Nephron (organoid): ENCODE measurements at regions not wholly inside any gene's neighbourhood (a gene's known extent, or its start where the extent isn't known, plus 50 kb on each side); places are given as distances from the start of the nearest gene placed in this dataset.

Experiments used
- H3K27ac Mint-ChIP-seq, 3 experiments: 2 replicates each; pipeline ENCODE4 v1.8.0; 2020; ENCODE audit warnings: mixed read lengths in 3 of 3, mild to moderate bottlenecking in 2 of 3, moderate library complexity in 1 of 3
- H3K27me3 Mint-ChIP-seq: 2 replicates; pipeline ENCODE4 v1.8.0; 2021; ENCODE audit warnings: low read depth, mild to moderate bottlenecking, moderate library complexity, mixed read lengths
- H3K36me3 Mint-ChIP-seq: 2 replicates; pipeline ENCODE4 v1.8.0; 2020; ENCODE audit warnings: low read depth, mixed read lengths
- H3K4me1 Mint-ChIP-seq: 2 replicates; pipeline ENCODE4 v1.8.0; 2020; ENCODE audit warnings: mixed read lengths
- H3K4me3 Mint-ChIP-seq, 3 experiments: 2 replicates each; pipeline ENCODE4 v1.8.0; 2020; ENCODE audit warnings: mild to moderate bottlenecking in 3 of 3, mixed read lengths in 3 of 3, moderate library complexity in 2 of 3
- H3K9me3 Mint-ChIP-seq: 2 replicates; pipeline ENCODE4 v1.8.0; 2020; ENCODE audit warnings: mixed read lengths
- CTCF ChIP-seq, 3 experiments: fragments of 200-600 bp; sonication (generic); IDR thresholded peaks; one replicate each; pipeline ENCODE4 v1.5.0; 2021; ENCODE audit warnings: antibody characterized with exemption in 3 of 3; ENCODE audit not compliant: unreplicated experiment in 3 of 3

- no peak for TF ChIP-seq CTCF (IDR thresholded peaks at IDR 0.05; ENCODE audit: unreplicated experiment in 3 of 3)
- Mint-ChIP-seq H3K36me3 (no peaks in the 10 kb centered on the region), H3K27me3 (peaks cover 22% of the 10 kb centered on the region), H3K9me3 (no peaks in the 10 kb centered on the region), H3K4me3 (no peak overlapping the region), H3K27ac (no peak overlapping the region), H3K4me1 (peaks cover 6% of the 10 kb centered on the region)
Observed at GRCh38 chr21:32884062-32884461, 112.5 kb upstream of the PAXBP1 start.

GRCh38 chr21:32886339-32886738 lies 114.8 kb upstream of the PAXBP1 start:
- no peaks in the 10 kb centered on the region for H3K36me3 Mint-ChIP-seq
- no peaks in the 10 kb centered on the region for H3K9me3 Mint-ChIP-seq
- H3K27me3 Mint-ChIP-seq, result peaks cover 27% of the 10 kb centered on the region
- H3K27ac Mint-ChIP-seq, result no peak overlapping the region
- H3K4me1 Mint-ChIP-seq, result peaks cover 6% of the 10 kb centered on the region
- TF ChIP-seq CTCF (IDR thresholded peaks at IDR 0.05; ENCODE audit: unreplicated experiment in 3 of 3), result no peak
- no peak overlapping the region for H3K4me3 Mint-ChIP-seq

- no peak overlapping the region for H3K4me3 Mint-ChIP-seq
Observed at GRCh38 chr21:32887026-32887425, 115.5 kb upstream of the PAXBP1 start.

GRCh38 chr21:32888971-32889370 lies 117.4 kb upstream of the PAXBP1 start:
- TF ChIP-seq CTCF (IDR thresholded peaks at IDR 0.05; ENCODE audit: unreplicated experiment in 3 of 3), result no peak
- peaks cover 42% of the 10 kb centered on the region for H3K27me3 Mint-ChIP-seq
- H3K4me3 Mint-ChIP-seq, result no peak overlapping the region
- H3K4me1 Mint-ChIP-seq, result peaks cover 6% of the 10 kb centered on the region
- H3K36me3 Mint-ChIP-seq, result no peaks in the 10 kb centered on the region
- no peaks in the 10 kb centered on the region for H3K9me3 Mint-ChIP-seq
- H3K27ac Mint-ChIP-seq, result no peak overlapping the region

More at GRCh38 chr21:32887026-32887425, 115.5 kb upstream of the PAXBP1 start:
- Mint-ChIP-seq H3K4me1 (peaks cover 6% of the 10 kb centered on the region), H3K27ac (no peak overlapping the region), H3K9me3 (no peaks in the 10 kb centered on the region), H3K27me3 (peaks cover 30% of the 10 kb centered on the region), H3K36me3 (no peaks in the 10 kb centered on the region)
- TF ChIP-seq CTCF (IDR thresholded peaks at IDR 0.05; ENCODE audit: unreplicated experiment in 3 of 3), result no peak

GRCh38 chr21:32889596-32889995 lies 118.0 kb upstream of the PAXBP1 start:
- H3K9me3 Mint-ChIP-seq, result no peaks in the 10 kb centered on the region
- H3K4me3 Mint-ChIP-seq, result no peak overlapping the region
- H3K4me1 Mint-ChIP-seq, result peaks cover 6% of the 10 kb centered on the region
- TF ChIP-seq CTCF (IDR thresholded peaks at IDR 0.05; ENCODE audit: unreplicated experiment in 3 of 3), result no peak
- no peak overlapping the region for H3K27ac Mint-ChIP-seq
- H3K36me3 Mint-ChIP-seq, result no peaks in the 10 kb centered on the region
- peaks cover 42% of the 10 kb centered on the region for H3K27me3 Mint-ChIP-seq

- peaks cover 31% of the 10 kb centered on the region for H3K27me3 Mint-ChIP-seq
- no peak for TF ChIP-seq CTCF (IDR thresholded peaks at IDR 0.05; ENCODE audit: unreplicated experiment in 3 of 3)
- peaks cover 3% of the 10 kb centered on the region for H3K9me3 Mint-ChIP-seq
- H3K27ac Mint-ChIP-seq, result no peak overlapping the region
- no peaks in the 10 kb centered on the region for H3K36me3 Mint-ChIP-seq
- H3K4me1 Mint-ChIP-seq, result no peaks in the 10 kb centered on the region
- no peak overlapping the region for H3K4me3 Mint-ChIP-seq
Observed at GRCh38 chr21:32894321-32894720, 122.8 kb upstream of the PAXBP1 start.
